PC-3 (cell line): ENCODE measurements at regions not wholly inside any gene's neighbourhood (a gene's known extent, or its start where the extent isn't known, plus 50 kb on each side); places are given as distances from the start of the nearest gene placed in this dataset.

ENCODE experiments used
- ATAC-seq: fragments of 200-7000 bp; cut with Tn5 transposase; 2 replicates; pipeline ENCODE4 v1.9.1; 2020; ENCODE audit warnings: mild to moderate bottlenecking, moderate library complexity
- BruUV-seq: library from RNA; stranded (reverse); fragments of 400-500 nt; replicated peaks from 2 replicates; lab custom pipeline; 2021; lab: Mats Ljungman, UMichigan
- CTCF ChIA-PET: fragments of 300-600 bp; sonication (Branson Sonifier 250); formaldehyde crosslinking; loops from one replicate; lab custom pipeline; 2022; ENCODE audit warnings: antibody characterized with exemption; lab: Charles Lee
- POLR2A ChIA-PET: fragments of 300-600 bp; sonication (Branson Sonifier 250); formaldehyde crosslinking; loops from one replicate; lab custom pipeline; 2022; ENCODE audit warnings: antibody characterized with exemption; ENCODE audit not compliant: unreplicated experiment; lab: Charles Lee
- DNase-seq: peaks from one replicate; pipeline ENCODE4 v3.0.0-alpha.2; 2015
- H2AFZ ChIP-seq: fragments of 300-600 bp; sonication (generic); 2 replicates; pipeline ENCODE4 v1.6.0; 2016; ENCODE audit warnings: antibody characterized with exemption, low read length
- H3F3A ChIP-seq: fragments of 300-600 bp; sonication (generic); one replicate; pipeline ENCODE4 v1.6.0; 2017; ENCODE audit warnings: antibody characterized with exemption, low read length, control low read depth, mild to moderate bottlenecking; ENCODE audit not compliant: unreplicated experiment
- H3K27ac ChIP-seq: fragments of 300-600 bp; sonication (generic); 2 replicates; pipeline ENCODE4 v1.5.1; 2016; ENCODE audit warnings: mild to moderate bottlenecking, low read length
- H3K27me3 ChIP-seq: fragments of 300-600 bp; sonication (generic); 2 replicates; pipeline ENCODE4 v1.6.1; 2016; ENCODE audit warnings: low read length, mixed read lengths
- H3K36me3 ChIP-seq: fragments of 300-600 bp; sonication (generic); 2 replicates; pipeline ENCODE4 v1.6.1; 2016; ENCODE audit warnings: low read depth, mixed run types, low read length, mixed read lengths
- H3K4me1 ChIP-seq: fragments of 300-600 bp; sonication (generic); 2 replicates; pipeline ENCODE4 v1.5.1; 2016; ENCODE audit warnings: low read length; ENCODE audit not compliant: insufficient read depth
- H3K4me2 ChIP-seq: fragments of 300-600 bp; sonication (generic); 2 replicates; pipeline ENCODE4 v1.6.0; 2016; ENCODE audit warnings: low read length
- H3K4me3 ChIP-seq: fragments of 300-600 bp; sonication (generic); 2 replicates; pipeline ENCODE4 v1.5.1; 2016; ENCODE audit warnings: mild to moderate bottlenecking, low read length, mixed read lengths
- H3K79me2 ChIP-seq: fragments of 300-600 bp; sonication (generic); 2 replicates; pipeline ENCODE4 v1.6.1; 2017; ENCODE audit warnings: low read length, mixed read lengths
- H3K9ac ChIP-seq: fragments of 300-600 bp; sonication (generic); 2 replicates; pipeline ENCODE4 v1.6.0; 2016; ENCODE audit warnings: mild to moderate bottlenecking, low read length
- H3K9me2 ChIP-seq: fragments of 300-600 bp; sonication (generic); replicated peaks from 2 replicates; pipeline ENCODE4 v1.6.1; 2016; ENCODE audit warnings: mixed run types, low read length, mixed read lengths
- H3K9me3 ChIP-seq: fragments of 300-600 bp; sonication (generic); 2 replicates; pipeline ENCODE4 v1.6.1; 2016; ENCODE audit warnings: low read length, mixed read lengths
- H4K20me1 ChIP-seq: fragments of 300-600 bp; sonication (generic); 2 replicates; pipeline ENCODE4 v1.6.1; 2016; ENCODE audit warnings: low read length, mixed read lengths
- CTCF ChIP-seq: fragments of 300-600 bp; sonication (generic); conservative IDR thresholded peaks from 2 replicates; pipeline ENCODE4 v1.5.1; 2017; ENCODE audit warnings: antibody characterized with exemption, low read depth, mild to moderate bottlenecking, low read length
- EZH2 ChIP-seq: fragments of 300-600 bp; sonication (generic); IDR thresholded peaks from one replicate; pipeline ENCODE4 v1.6.1; 2017; ENCODE audit warnings: antibody characterized with exemption, mild to moderate bottlenecking, low read length; ENCODE audit not compliant: unreplicated experiment
- EZH2phosphoT487 ChIP-seq: fragments of 300-600 bp; sonication (generic); IDR thresholded peaks from 2 replicates; pipeline ENCODE4 v1.6.1; 2018; ENCODE audit warnings: mild to moderate bottlenecking, antibody characterized with exemption, low read length, borderline replicate concordance
- intact Hi-C: fragments of 100-400 bp; cut with micrococcal nuclease; formaldehyde crosslinking; loops from 2 replicates; pipeline ENCODE4 v1.9.0; 2023

- Histone ChIP-seq H2AFZ (no peak overlapping the region), H3K9me3 (no peaks in the 10 kb centered on the region), H3K9me2 (no peaks in the 10 kb centered on the region), H3F3A (no peaks in the 10 kb centered on the region), H3K27me3 (peaks cover 40% of the 10 kb centered on the region), H3K4me3 (no peak overlapping the region), H4K20me1 (no peaks in the 10 kb centered on the region), H3K79me2 (no peaks in the 10 kb centered on the region), H3K4me1 (no peaks in the 10 kb centered on the region), H3K9ac (no peak overlapping the region), H3K4me2 (no peak overlapping the region), H3K36me3 (no peaks in the 10 kb centered on the region), H3K27ac (no peak overlapping the region)
- DNase-seq (no peak), ATAC-seq (no peak)
- TF ChIP-seq EZH2 (no peak), EZH2phosphoT487 (no peak), CTCF (no peak)
- intact Hi-C loops: no loop called here
- ChIA-PET CTCF (no interaction called here), POLR2A (no interaction called here)
- no TSS peak for BruUV-seq
Observed at GRCh38 chr2:167793725-167794124, 453.7 kb downstream of the STK39 start.

DNA sequence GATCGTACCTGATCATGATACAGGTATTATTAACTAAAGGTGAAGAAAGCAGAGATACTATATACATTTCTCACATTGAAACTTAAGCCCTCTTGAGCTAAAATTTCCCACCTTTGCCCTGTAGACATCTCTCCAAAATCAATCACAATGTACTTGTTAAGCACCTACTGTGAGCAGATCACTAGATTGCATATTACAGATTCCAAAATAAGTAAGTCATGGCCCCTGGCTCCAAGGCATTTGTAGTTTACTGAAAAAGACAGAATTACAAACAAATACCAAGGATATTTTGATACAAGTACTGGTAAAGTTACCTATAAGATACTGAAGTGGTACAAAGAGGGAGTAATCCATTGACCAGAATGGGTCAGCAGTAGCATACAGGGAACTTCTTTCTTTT, 455.3 kb downstream of the STK39 start:
- no peaks in the 10 kb centered on the region for H3K4me1 ChIP-seq

More for the DNA sequence above, 455.3 kb downstream of the STK39 start:
- ChIA-PET POLR2A (no interaction called here), CTCF (no interaction called here)
- TF ChIP-seq EZH2phosphoT487 (no peak), EZH2 (no peak), CTCF (no peak)
- Histone ChIP-seq H3K9ac (no peak overlapping the region), H3K36me3 (no peaks in the 10 kb centered on the region), H3K9me2 (no peaks in the 10 kb centered on the region), H3K79me2 (no peaks in the 10 kb centered on the region), H3F3A (no peaks in the 10 kb centered on the region), H3K27me3 (peaks cover 40% of the 10 kb centered on the region), H3K9me3 (no peaks in the 10 kb centered on the region), H3K27ac (no peak overlapping the region), H2AFZ (no peak overlapping the region), H3K4me3 (no peak overlapping the region), H3K4me2 (no peak overlapping the region), H4K20me1 (no peaks in the 10 kb centered on the region)
- intact Hi-C loops: no loop called here
- BruUV-seq: no TSS peak
- DNase-seq (no peak), ATAC-seq (no peak)
